OCI-LY7 (cell line): ENCODE measurements at regions not wholly inside any gene's neighbourhood (a gene's known extent, or its start where the extent isn't known, plus 50 kb on each side); places are given as distances from the start of the nearest gene placed in this dataset.

ENCODE experiments used
- EZH2phosphoT487 ChIP-seq: fragments of 200-600 bp; sonication (generic); IDR thresholded peaks from 2 replicates; pipeline ENCODE4 v1.6.1; 2018; ENCODE audit warnings: low read depth, borderline replicate concordance, mild to moderate bottlenecking, mixed run types, antibody characterized with exemption, low read length, moderate library complexity, mixed read lengths
- TF ChIP-seq, protein P1 (sequence below): fragments of 200-600 bp; sonication (generic); conservative IDR thresholded peaks from 2 replicates; pipeline ENCODE4 v1.5.1; 2014; ENCODE audit warnings: mild to moderate bottlenecking, antibody characterized with exemption, low read length, moderate library complexity, mixed read lengths

- no peak for TF ChIP-seq EZH2phosphoT487
- TF ChIP-seq, protein P1, sequence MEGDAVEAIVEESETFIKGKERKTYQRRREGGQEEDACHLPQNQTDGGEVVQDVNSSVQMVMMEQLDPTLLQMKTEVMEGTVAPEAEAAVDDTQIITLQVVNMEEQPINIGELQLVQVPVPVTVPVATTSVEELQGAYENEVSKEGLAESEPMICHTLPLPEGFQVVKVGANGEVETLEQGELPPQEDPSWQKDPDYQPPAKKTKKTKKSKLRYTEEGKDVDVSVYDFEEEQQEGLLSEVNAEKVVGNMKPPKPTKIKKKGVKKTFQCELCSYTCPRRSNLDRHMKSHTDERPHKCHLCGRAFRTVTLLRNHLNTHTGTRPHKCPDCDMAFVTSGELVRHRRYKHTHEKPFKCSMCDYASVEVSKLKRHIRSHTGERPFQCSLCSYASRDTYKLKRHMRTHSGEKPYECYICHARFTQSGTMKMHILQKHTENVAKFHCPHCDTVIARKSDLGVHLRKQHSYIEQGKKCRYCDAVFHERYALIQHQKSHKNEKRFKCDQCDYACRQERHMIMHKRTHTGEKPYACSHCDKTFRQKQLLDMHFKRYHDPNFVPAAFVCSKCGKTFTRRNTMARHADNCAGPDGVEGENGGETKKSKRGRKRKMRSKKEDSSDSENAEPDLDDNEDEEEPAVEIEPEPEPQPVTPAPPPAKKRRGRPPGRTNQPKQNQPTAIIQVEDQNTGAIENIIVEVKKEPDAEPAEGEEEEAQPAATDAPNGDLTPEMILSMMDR = no peak
Observed at GRCh38 chrX:38923451-38923969, 122.3 kb downstream of the MID1IP1 start.
